ENCODE measurements at regions not wholly inside any gene's neighbourhood (a gene's known extent, or its start where the extent isn't known, plus 50 kb on each side); places are given as distances from the start of the nearest gene placed in this dataset.

DNA sequence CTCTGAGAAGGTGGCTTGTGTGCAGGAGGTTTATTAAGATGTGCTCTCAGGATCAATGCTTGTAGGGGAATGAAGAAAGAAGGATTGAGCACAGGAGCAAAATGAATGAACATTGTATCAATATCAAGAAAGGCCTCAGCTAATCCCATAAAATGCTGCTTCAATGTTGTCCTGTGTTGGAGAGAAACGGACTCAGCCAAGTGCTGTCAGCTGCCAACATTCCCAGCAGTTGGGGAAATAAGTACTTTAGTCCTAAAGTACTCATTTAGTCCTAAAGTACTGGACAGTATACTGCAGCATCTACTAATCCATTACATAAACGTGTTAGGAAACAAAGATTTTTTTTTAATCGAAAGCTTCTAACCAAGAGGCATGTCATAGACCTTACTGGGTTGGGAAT, 255.9 kb downstream of the SEC23A start:
- DNase-seq (ENCODE audit: low spot score) = no peak

DNA sequence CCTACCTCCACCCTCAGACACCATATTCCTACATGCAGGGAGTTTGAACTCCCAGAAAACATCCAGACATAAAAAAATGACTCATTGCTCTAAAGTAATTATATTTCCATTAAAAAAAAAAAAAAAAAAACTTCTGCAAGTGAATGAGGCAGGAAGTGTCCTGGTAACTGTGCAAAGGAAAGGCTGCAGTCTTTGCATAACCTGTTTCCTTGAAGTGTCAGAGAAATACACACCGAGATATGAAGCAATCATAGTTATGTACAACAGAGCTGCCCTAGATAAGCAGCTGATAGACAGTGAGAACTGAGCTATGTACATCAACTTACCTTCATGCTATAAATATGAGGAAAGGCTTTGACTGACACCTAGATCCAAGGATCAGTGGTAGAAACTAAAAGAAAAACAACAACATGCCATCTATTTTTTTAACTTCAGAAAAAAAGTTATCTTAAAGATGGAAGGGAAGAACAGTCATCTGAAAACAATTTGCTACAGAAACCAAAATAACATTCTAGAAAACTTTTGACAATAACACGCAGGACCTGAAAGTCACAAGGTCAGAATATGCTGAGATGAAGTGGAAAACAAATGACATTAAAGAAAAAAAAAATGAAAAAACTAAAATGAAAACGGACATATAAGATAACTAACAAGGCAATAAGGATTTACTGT, 263.2 kb downstream of the SEC23A start:
- DNase-seq (ENCODE audit: low spot score) = no peak

DNA sequence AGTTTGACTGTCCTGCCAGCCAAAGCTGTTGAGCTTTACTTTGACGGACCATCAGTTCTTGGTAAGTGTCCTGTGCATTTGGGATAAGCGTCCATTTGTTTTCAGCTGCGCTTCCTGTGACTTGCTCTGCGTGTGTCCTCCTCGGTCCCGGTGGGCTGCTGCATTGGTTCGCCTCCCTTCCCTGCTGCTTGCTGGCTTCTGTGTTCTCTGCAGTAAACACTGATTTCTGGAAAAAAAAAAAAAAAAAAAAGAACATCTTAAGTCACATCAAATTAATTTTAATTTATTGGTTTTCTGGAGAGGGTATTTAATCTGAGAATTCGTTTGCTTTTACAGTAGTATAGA, 264.1 kb downstream of the SEC23A start:
- DNase-seq (ENCODE audit: low spot score) = no peak

DNA sequence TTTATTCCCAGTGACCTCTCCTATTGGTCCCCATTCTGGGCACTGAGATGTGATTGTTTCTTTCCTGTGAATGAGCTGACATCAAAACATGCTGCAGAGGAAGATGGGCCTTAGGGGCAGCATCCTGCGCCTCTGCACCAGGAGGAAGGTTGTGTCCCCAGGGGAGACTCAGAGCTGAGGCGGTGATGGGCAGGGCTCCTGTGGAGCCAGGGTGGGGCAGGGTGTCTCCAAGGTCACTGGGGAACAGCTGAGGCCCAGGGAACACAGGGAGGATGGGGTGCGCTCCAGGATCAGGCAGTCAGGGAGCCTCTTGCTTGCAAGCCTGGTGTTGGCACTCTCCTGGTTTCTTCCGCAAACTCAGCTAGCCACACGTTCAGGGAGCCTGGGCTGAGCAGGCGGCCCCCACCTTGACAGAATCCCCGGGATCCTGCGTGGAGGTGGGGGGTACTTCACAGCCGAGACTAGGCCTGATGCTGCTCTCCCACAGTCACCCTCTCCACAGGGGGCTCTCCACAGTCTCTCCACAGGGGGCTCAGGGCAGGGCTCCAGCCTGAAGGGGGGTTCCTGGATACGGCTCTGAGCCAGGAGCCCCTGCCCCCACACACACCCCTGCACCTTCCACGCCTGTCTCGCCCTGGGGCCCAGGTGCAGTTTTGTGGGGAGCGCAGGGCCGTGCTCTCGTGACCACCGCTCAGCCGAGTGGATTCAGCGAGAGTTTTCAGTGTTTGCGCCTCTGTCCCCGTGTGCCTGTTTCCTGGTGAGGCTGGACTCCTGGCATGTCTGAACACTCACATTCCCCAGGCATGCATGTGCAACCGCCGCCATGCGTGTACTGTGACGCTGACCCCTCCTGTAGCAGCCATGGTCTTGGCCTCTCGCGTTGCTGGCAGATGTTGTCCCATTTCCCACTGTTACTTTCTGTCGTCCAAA, 264.7 kb downstream of the SEC23A start:
- DNase-seq (ENCODE audit: low spot score) = no peak

DNA sequence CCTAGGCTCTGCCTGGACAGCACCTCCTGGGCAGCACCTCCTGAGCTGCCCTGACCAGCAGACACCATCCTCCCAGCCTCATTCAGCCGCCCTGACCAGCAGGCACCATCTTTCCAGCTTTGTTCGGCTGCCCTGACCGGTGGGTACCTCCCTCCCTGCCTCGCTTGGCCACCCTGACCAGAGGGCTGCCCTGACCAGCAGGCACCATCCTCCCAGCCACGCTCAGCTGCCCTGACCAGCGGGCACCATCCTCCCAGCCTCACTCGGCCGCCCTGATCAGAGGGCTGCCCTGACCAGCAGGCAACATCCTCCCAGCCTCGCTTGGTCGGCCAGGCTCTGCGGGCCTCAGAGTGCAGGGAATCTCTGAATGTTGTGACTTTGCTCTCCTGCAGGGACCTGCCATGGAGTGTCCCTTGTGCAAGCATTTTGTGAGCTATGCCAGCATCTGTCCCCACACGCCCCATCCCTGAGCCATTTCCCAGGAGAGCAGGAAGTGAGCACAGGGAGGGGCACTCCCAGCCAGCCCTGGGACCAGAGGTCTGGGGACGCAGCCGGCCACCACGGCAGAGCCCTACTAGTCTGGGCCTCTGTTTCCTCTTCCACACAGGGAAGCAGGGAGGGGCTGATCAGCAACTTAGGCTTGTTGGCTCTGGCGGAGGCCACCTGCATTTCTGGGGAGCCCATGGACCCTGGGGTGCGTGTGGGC, 265.5 kb downstream of the SEC23A start:
- DNase-seq (ENCODE audit: low spot score) = no peak

DNA sequence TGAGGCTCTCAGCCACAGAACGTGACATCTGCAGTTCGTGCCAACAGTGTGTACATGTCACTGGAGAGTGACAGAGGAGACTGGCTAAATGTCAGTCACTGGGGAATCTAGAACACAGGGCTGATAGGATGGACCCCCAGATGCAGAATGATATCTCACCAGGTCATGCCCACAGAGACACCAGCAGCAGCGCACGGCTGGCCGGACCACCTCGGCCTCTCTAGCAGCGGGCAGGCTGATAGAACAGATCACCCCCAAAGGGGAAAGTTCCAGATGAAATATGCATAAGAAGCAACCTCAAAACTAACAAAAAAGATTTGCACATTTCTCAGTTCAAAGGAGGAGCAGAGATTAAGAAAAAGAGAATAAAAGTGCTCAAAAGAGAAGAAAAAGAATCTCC, 266.5 kb downstream of the SEC23A start:
- DNase-seq (ENCODE audit: low spot score) = no peak

DNA sequence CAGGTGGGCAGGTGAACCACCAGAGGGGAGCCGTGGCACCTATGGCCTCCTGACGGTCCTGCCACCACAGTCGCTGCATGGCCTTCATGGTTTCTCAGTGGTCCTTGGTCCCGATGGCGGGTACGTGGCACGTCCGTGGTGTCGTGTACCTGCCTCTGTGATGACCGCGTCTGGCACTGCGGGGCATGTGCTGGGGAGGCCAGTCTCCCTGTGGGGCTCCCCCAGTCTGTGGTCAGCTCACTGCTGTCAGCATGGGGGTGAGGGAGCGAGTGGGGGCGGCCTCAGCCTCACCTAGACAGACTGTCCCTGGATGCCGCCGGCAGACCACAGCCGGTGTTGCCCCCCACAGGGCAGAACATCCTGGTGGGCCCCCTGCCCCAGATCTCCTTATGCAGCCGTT, 267.2 kb downstream of the SEC23A start:
- no peak for DNase-seq (ENCODE audit: low spot score)

DNA sequence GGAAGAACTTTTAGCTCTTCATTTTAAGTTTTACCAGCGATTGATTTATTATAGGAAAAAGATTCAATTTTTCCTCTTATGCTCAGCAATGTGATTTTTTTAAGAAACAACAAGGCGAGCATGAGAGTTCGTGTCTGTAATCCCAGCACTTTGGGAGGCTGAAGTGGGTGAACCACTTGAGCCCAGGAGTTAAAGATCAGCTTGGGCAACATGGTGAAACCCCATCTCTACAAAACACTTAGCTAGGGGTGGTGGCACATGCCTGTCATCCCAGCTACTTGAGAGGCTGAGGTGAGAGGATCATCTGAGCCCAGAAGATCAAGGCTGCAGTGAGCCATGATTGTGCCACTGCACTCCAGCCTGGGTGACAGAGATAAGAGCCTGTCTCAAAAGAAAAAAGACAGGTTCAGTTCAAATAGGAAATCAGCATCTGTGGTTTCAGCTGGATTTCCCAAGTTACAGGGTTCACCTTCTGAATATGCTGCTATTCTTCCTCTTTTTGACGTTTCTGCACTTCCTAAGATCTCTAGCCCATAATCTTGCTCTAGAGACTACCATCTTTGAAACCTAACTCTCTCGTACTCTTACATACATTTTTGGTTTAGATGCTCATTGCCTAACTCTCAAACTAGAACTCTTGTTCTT, 274.7 kb downstream of the SEC23A start:
- DNase-seq (ENCODE audit: low spot score) = no peak

DNA sequence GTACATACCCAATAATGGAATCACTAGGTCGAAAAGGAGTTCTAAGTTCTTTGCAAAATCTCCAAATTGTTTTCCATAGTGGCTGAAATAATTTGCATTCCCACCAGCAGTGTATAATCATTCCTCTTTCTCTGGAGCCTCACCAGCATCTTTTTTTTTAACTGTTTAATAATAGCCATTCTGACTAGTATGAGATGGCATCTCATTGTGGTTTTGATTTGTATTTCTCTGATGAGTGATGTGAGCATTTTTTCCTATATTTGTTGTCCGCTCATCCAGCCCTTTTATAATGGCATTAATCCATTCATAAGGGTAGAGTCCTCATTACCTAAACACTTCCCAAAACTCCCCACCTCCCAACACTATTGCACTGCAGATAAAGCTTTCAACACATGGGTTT, 278.3 kb downstream of the SEC23A start:
- no peak for DNase-seq (ENCODE audit: low spot score)

DNA sequence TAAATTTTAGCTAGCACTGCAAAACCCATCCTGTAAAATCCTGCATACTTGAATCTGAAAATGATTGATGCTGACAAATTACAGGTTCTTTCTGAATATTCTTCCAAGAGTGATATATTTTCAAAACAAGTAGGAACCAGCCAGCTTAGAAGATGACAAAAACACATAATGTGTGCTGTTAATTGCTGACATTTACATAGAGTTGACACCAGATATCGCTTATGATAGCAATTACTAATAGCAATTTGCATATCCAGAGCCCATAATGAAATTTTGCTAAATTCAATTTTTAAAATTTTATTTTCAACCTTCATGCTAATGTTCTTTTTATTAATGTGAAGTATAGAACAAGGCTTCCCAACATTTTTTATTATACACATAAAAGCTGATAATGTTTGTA, 284.5 kb downstream of the SEC23A start:
- no peak for DNase-seq (ENCODE audit: low spot score)

DNA sequence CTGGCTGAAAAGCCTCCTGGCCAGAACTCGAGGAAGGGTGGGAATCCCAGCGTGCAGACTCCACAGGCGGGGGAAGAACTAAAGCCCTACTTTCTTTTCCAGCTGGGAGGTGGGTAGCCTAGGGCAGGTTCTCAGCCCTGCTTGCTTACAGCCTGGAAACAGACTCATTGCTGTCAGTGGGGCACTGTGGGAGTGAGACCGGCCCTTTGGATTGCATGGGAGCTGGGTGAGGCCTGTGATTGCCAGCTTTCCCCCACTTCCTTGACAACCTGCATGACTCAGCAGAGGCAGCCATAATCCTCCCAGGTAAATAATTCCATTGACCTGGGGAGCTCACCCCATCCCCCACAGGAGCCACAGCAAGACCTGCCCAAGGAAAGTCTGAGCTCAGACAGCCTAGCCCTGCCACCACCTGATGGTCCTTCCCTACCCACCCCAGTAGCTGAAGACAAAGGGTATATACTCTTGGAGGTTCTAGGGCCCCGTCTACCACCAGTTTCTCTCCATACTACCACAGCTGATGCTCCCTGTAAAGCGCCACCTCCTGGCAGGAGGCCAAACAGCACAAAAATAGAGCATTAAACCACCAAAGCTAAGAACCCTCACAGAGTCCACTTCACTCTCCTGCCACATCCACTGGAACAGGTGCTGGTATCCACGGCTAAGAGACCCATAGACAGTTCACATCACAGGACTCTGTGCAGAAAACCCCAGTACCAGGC, 294.1 kb downstream of the SEC23A start:
- DNase-seq (ENCODE audit: low spot score) = no peak

DNA sequence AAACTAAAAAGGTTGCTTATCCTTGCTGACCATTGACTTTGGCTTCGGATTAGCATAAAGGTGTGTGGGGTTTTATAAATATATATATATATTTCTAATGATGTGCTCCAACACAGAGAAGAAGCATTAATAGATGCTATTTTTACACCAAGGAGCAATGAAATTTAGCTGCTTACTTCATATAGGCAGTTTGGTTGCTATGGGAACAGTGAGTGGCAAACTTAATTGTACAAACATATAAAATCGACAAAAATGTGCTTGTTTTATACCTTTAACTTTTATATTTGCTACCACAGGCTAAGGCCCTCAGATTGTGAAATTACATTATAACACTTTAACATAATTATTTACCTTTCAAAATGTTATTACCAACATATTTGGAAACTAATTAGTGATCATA, 303.4 kb downstream of the SEC23A start:
- no peak for DNase-seq (ENCODE audit: low spot score)

DNA sequence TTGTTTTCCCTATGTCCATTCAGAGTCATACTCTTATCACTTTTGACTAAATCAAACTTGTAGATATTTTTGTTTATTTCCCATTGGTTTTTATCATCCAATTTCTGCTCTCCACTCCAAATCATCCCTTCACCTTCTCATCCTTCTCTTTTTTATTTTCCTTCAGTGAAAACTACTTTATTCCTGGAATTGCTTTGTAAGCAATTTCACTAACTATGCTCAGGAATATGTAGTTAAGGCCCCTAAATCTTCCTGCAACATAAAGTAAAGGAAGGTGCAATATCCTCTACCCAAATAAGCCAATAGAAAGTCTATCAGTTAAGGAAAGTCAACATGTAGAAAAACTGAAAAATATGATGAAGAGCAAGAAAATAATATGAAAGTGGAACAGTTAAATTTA, 308.4 kb downstream of the SEC23A start:
- no peak for DNase-seq (ENCODE audit: low spot score)

DNA sequence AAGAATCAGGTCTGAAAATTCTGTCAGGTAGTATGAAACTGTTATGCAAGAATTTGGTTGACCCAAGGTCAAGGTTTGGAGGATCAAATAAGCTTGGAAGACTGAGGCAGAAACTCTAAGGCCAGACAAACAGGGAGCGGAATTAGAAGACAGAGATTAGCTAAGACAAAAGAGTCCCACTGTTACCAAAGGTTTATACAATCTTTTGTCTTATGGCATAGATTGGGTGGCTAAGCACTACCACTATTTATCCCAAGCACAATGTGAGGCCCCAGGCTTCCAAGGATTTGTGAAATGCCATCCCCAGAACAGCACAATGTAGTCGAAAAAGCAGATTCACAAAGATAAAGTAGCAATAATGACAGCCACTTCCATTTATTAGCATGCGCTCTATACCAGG, 311.2 kb downstream of the SEC23A start:
- DNase-seq (ENCODE audit: low spot score) = no peak

DNA sequence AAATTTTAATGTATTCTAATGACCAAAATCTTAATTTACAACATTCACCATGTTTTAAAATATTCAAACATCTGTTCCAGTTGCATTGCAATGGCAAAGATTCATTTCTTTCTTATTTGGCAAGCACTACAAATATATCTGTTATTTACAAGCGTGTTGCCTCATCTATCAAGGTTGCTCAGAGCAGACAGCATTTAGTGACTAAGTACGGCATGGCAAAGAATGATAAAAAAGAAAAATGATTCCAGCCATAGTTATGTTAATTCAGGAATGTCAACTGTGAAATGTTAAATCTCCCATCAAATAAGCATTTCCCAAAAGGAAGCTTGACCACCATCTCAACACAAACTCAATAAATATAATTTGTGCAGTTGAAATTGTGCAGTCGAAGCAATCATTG, 312.1 kb downstream of the SEC23A start:
- no peak for DNase-seq (ENCODE audit: low spot score)

DNA sequence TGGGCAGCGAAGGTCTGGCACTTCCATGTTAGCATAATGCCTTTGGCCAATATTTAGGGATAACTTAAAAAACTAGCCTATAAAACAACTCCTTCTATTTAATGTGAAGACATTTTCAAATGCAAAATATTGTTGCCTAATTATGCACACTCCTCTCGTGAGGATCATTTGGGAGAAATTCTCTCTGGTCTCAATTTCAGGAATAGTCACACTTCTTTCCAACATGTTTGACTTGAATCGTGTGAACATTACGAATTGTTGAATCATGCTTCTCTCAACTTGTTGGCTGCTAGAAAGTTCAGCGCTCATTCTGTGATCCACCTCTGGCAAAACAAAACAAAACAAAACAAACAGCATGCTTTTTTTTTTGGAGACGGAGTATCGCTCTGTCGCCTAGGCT, 313.2 kb downstream of the SEC23A start:
- DNase-seq (ENCODE audit: low spot score) = no peak

DNA sequence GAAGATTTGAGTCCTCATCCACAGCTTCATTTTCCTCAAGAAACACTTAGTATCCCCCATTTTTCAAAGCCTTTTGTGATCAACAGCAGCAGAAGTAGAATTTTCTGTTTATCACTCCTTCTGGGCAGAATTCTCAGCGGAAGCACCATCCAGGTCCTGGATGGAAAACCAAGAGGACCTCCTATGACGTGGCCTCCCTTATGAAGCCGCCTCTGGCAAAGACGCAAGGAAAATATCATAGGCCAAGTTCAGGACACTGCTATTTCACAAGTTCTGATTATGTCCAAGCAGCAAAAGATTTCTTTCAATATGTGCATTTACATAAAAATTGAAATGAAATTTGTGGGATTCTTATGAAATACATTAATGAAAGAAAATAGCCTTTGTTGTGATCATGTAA, 315.0 kb downstream of the SEC23A start:
- DNase-seq (ENCODE audit: low spot score) = no peak

DNA sequence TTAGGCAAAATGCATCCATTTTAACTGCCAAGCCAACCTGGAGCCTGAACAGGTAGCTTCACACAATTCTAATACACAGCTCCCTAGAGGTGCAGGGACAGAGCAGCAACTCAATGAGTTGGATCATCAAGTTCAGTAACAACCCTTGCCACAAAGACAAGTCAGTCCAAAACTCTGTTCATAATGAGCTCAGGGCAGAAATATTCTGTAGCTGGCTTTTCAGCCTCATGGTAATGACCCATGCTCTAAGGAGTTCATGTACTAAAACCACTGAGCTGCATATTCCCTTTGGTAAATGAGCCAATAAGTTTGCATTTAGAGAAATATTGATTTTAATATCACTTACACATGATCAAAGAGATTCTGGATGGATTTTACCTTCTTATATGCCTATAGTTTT, 316.1 kb downstream of the SEC23A start:
- DNase-seq (ENCODE audit: low spot score) = no peak

DNA sequence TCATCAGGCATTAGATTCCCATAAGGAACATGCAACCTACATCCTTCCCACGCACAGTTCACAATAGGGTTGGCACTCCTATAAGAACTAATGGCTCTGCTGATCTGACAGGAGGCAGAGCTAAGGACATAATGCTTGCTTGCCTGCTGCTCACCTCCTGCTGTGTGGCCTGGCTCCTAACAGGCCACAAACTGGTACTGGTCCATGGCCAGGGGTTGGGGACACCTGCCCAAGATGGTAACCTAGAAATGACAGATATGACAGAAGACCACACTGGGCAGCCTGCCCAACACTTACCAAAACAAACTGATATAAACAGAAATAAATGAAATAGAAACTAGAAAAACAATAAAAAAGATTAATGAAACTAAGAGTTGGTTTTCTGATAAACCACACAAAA, 325.6 kb downstream of the SEC23A start:
- DNase-seq (ENCODE audit: low spot score) = no peak

DNA sequence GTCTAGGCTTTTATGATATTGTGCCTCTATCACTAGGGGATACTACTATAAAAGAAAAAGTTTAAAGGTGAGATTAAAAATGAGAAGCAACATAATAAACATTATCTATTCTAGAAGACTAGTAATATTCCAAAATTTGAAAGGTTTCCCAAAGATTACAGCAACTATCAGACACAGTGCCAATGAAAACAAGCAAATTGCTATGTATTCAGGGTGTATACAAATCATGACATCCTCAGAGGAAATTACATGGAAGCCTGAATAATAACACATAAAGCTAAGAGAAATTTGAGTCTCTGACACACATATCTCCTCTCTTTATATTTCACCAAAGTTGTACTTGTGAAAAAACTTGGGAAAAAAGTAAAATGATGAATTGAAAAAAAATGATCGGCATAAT, 327.0 kb downstream of the SEC23A start:
- DNase-seq (ENCODE audit: low spot score) = no peak

DNA sequence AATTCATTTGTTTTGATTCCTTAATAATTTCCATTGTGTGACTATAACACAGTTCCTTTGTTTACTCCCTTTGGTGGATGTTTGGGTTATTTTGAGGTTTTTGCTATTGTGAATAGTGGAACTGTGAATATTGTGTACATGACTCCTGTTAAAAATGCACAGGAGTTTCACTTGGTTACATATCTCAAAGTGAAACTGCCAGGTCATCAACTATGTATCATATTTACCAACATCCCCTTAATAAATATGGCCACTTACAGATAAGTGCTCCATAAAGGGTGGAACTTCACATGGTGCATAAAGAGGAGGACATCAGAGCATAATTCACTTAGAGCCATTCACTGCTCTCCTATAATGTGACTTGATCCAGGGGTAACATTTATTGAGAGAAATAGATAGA, 328.9 kb downstream of the SEC23A start:
- DNase-seq (ENCODE audit: low spot score) = no peak

DNA sequence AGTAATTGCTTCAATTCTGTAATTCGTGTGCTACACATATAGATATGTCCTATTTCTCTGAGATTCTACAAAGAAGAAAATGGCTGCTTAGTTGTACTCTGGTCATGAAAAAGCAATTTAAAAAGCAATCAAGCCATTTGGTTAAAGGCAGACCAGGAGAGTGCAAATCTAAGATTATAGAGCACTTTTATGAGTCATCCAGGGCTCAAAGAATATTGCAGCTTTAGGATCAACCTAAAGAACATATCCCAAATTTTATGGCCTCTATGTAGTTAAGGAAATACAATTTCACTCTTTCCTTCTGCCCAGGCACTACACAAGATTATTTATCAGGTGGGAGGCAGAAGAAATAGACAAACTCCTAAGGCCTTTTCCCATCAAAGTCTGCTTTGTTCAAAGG, 332.8 kb downstream of the SEC23A start:
- no peak for DNase-seq (ENCODE audit: low spot score)

All from globus pallidus (tissue), 1 donor.